GM23338 (cell line): ENCODE measurements at regions not wholly inside any gene's neighbourhood (a gene's known extent, or its start where the extent isn't known, plus 50 kb on each side); places are given as distances from the start of the nearest gene placed in this dataset.

ENCODE experiments used
- CTCF ChIP-seq, 2 experiments: fragments of 200-600 bp in 1 of 2; sonication (generic) in 1 of 2; conservative IDR thresholded peaks; 2 replicates each; pipeline versions ENCODE4 v1.5.1 to v1.6.1; 2016 to 2017; ENCODE audit warnings: antibody characterized with exemption in 2 of 2, low read depth in 2 of 2, mild to moderate bottlenecking in 2 of 2, moderate library complexity in 1 of 2
- EZH2 ChIP-seq: fragments of 200-600 bp; sonication (generic); IDR thresholded peaks from one replicate; pipeline ENCODE4 v1.8.0; 2017; ENCODE audit warnings: antibody characterized with exemption, mild to moderate bottlenecking, low read depth; ENCODE audit not compliant: unreplicated experiment
- POLR2AphosphoS5 ChIP-seq: IDR thresholded peaks from 2 replicates; pipeline ENCODE4 v1.6.1; 2016; ENCODE audit warnings: antibody characterized with exemption, low read depth
- REST ChIP-seq: IDR thresholded peaks from one replicate; pipeline ENCODE4 v1.6.1; 2018; ENCODE audit warnings: antibody characterized with exemption; ENCODE audit not compliant: unreplicated experiment

- no peak for TF ChIP-seq POLR2AphosphoS5
- TF ChIP-seq EZH2 = no peak
- no peak for TF ChIP-seq CTCF (conservative IDR thresholded peaks at IDR 0.05; ENCODE audit: low read depth in 2 of 2)
- TF ChIP-seq REST = no peak
Observed at GRCh38 chr11:133635244-133635739, 103.0 kb upstream of the OPCML start.
